Activated T-cell treated with anti-CD3 and anti-CD28 coated beads, Interleukin-2, amount 50 U/mL, for 48 hours (primary cell): ENCODE measurements at regions not wholly inside any gene's neighbourhood (a gene's known extent, or its start where the extent isn't known, plus 50 kb on each side); places are given as distances from the start of the nearest gene placed in this dataset.

ENCODE experiments used
- DNase-seq, 2 experiments: peaks; one replicate each; pipeline ENCODE4 v3.0.0-alpha.2; 2020

DNA sequence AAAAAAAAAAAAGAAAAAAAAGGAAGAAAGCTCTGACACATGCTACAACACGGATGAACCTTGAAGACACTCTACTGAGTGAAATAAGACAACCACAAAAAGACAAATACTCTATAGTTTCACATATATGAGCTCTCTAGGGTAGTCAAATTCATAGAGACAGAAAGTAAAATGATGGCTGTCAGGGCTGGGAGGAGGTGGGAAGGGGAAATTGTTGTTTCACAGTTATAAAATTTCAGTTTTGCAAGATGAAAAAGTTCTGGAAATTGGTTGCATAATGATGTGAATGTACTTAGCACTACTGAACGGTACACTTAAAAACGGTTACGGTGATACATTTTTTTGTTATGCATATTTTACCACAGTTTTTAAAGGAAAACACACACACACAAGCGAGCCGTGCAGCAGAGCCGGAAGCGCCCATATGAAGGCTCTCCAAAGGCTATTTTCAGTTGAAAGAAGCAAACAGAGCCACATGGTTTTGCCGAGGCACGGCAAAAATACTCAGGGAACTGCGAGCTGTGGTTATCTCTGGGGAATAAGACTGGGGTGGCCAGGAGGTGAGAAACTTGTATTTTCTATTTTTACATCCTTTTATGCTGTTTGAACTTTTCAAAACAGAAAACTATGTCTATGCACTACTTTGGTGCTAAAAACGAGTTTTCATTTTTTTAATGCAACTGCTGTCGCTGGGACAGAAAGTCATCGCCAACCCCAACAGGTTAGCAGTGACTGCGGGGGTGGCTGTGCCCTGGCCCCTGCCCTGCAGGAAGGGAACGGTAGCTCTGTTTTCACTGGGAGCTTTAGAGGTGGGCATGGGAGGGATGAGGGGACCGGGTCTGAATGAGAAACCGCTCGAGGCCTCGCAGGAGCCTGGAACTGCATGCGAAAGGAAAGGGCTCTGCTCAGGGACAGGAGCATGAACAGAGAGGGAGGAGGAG is 132.9 kb downstream of the OAT start:
- DNase-seq: no peak

GRCh38 chr10:124283949-124284250 is 134.8 kb downstream of the OAT start:
- no peak for DNase-seq

DNA sequence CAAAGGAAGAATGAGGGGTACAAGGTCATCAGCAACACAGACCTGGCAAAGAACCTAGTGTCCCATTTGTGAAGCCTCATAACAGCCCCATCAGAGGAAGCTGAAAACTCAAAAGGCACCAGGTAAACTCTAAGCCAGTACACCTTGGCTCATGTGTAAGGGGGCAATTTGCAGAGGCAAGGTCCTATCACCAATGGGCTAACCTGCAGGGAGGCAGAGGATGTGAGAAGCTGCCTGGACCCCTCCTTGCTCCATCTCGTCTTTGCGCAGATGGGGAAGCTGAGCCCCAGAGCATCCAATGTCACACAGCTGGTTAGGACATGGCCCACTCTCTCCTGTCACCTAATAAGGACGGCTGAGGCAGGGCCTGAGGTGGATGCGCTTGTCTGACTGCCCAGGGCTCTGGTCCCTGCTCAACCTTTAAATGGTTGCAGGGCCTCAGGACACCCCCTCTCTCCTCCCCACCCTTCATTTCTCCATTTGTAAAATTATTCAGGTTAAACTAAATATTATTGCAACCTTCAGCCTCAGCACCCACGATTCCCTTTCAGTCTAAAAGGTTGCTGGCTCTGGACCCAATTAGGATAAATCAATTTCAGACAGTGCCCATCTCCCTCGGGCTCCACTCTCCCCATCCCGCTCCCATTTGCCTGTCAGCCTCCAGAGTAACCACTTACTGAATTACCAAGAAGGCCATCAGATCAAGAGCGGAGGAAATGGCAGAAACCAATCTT is 135.3 kb downstream of the OAT start:
- DNase-seq: no peak

DNA sequence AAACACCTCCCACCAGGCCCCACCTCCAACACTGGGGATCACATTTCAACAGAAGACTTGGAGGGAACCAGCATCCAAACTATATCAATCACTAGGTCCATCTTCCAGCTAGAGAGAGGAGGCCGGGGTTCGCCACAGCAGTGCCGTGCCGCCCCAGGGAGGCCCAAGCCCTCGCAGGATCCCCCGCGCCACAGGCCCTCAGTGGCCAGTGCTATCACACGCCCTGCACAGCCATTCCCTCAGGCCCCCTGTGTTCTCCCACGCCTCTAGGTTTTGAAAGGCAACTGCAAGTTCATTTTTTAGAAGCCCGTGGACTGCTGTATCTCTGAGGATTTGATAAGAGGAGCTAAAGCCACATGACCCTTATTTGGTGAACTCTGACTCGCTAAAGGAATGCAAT is 136.4 kb downstream of the OAT start:
- no peak for DNase-seq

GRCh38 chr10:124281666-124282065 is 137.1 kb downstream of the OAT start:
- no peak for DNase-seq

- DNase-seq: no peak
Observed at GRCh38 chr10:124280916-124281315, 137.8 kb downstream of the OAT start.

GRCh38 chr10:124279882-124280281 is 138.8 kb downstream of the OAT start:
- DNase-seq: no peak

DNA sequence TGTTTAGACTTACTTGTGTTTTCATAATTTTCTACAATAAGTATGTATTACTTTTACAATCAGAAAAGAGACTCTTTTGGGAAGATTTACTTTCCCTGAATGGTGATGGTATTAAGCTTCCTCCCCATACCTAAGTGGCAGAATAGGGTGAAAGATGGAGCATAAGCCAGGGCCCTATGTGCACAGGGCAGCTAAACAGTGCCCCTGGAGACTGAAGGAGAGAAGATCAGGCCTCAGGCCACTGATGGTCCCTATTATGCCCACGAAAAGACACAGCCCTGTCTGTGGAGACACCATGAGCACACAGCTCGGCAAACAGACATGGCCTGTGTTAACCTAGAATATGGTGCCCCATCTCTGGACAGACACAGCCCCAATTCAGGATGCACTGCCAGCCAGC is 139.4 kb downstream of the OAT start:
- no peak for DNase-seq

DNA sequence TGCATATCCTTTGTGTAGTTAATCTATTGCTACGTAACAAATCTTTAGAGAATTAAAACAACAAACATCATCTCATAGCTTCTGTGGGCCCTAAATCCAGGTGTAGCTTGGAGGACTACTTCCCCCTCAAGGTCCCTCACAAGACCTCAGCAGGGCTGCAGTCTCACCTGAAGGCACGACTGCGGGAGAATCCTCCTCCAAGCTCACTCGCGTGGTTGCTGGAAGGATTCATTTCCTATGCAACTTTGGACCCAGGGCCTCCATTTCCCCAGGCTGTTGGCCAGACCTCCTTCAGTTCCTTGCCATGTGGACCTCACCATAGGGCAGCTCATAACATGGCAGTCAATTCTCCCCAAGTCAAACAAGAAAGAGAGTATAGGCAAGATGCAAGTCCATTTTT is 140.4 kb downstream of the OAT start:
- no peak for DNase-seq

GRCh38 chr10:124273141-124273540 is 145.6 kb downstream of the OAT start:
- DNase-seq: no peak

- no peak for DNase-seq
Observed at GRCh38 chr10:124271676-124272075, 147.0 kb downstream of the OAT start.

DNA sequence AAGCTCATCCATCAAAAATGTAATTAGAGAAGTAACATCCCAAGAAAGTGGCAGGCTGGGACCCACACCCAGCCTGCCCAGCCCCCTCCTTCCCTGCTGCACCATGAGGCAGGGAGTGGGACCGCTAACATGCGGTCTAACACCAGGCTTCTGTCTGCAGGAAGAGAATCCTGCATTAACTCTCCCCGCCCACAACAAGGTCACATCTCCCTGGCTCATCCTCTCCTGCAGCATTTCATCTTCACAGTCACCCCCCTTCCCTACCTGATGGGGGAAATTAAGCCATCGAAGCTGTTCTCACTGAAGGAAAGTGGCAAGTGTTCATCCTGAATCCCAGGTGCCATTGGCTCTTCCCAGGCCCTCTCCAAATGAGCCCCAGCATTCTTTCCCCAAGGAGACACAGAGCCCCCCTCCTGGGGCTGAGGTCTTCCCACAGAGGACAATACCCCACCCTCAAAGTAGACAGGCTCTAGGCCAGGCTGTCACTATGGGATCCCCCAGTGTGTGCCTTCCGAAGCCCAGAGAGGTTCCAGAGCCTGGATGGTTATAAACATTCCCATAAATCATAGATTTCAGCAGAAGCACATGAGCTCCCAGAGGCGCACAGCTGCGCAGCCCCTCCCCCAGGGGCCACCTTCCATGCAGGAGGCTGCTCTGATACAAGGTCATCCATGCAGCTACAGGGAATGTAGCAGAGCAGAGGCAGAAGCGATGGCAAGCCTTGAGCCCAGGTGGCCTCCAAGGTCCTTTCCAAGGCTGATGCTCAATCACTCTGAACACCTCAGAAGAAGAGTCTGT is 148.0 kb downstream of the OAT start:
- DNase-seq: no peak

DNA sequence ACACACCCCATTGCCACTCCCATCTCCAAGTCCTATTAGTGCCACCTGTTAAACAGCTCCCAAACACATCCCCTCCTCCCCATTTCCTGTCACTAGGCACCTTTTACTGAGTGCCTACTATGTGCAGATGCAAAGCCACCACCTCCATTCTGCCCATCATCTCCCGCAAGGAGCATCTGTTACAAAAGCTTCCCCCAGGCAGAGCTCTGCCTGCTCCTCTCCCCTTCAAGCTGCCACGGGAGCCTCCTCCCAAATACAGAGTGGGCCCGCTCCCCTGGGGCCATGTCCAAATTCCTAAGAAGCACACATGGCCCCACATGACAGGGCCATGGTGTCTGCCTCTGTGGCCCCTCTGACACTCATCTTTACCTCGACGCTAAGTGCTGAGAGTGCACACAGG is 149.7 kb downstream of the OAT start:
- no peak for DNase-seq

- no peak for DNase-seq
Observed at GRCh38 chr10:124267911-124268549, 150.7 kb downstream of the OAT start.

DNA sequence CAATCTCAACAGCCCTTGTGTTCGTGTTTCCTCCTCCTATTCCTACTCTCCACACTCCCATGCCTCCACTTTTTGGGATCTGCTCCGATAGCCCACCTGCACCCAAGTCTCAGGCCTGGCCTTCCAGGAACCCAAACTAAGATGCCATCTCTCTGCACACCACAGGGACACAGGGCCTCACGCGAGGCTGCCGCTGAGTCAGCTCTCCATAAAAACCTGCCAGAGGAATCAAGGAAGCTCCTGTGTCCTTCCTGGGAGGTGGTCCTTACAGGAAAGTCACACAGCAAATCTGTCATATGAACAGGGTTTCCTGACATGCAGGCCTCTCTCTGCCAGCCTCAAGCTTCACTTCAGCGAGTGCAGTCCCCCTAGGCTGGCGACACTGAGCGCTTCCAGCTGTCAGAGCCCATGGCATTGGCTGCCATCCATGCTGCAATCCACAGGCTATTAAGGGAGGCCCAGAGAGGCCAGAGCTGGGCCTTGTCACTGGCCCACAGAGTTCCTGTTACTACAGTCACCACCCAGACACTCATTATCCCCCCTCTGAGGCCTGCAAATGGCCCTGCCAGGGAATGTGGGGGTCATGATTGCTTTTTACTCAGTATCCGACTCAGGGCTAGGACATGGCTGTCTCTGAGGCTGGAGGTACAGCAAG is 151.4 kb downstream of the OAT start:
- DNase-seq: no peak

DNA sequence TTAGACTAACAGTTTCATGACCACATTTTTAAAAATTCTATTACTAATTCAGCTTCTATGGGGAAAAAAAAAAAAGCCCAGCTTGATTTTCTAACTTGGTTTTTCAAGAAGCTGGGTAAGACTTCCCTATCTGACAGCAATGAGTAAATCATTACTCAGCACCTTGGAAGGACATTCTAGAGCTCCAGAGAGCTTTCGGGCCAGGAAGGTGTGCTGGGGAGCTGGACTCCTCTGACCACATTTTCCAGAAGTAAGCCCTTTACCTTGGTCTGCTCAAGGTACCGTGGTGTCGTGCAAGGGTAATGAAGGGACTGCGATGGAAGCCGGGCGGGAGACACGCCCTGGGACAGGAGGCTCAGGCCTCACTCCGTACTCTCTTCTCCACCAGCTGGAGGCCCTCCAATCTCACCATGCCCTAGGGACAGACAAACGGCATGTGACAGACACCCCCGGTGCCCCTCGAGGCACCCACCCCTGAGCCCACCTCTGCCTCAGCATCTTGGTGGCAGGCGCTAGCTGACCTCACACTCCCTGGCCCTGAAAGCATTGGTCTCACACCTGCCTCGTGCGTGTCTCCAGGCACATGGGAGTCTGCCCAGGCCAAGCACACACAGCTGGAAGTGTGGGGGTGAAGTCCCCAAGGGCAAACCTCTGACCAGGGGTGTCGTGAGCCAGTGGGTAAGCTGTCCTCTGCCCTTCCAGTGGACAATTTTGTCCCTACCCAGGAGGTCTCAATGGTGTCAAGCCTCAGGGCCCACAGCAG is 152.1 kb downstream of the OAT start:
- no peak for DNase-seq

DNA sequence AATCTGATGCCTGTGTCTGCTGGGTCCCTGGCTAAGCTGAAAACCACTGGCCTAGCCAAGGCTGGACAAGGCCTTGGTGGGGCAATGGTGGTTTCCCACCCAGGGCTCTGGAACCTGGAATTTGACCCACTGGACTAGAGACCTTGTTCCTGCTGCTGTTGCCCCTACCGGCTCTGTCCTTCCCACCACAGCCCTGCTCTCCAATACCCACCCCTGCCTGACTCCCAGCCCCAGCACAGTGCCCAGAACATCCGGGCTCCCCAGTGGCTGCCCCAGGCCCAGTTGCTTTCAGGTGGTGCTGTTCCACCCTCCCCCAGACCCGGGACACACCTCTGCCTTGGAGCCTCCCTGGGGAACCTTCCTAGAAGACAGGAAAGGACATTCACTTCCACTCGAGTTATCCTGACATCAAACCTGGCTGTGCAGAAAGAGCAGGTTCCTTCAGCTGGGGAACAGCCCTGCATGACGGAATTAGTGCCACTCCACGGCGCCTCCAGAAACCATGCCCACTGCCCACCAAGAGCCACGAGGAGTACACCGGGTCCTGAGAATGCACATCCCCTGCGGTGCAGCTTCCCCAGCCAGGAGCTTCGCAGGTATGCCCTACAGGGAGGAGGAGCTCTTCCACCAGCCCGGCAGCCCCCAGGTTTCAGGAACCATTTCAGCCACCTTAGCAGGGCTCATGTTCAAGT is 152.8 kb downstream of the OAT start:
- no peak for DNase-seq

- DNase-seq: no peak
Observed at GRCh38 chr10:124265391-124265745, 153.4 kb downstream of the OAT start.

DNA sequence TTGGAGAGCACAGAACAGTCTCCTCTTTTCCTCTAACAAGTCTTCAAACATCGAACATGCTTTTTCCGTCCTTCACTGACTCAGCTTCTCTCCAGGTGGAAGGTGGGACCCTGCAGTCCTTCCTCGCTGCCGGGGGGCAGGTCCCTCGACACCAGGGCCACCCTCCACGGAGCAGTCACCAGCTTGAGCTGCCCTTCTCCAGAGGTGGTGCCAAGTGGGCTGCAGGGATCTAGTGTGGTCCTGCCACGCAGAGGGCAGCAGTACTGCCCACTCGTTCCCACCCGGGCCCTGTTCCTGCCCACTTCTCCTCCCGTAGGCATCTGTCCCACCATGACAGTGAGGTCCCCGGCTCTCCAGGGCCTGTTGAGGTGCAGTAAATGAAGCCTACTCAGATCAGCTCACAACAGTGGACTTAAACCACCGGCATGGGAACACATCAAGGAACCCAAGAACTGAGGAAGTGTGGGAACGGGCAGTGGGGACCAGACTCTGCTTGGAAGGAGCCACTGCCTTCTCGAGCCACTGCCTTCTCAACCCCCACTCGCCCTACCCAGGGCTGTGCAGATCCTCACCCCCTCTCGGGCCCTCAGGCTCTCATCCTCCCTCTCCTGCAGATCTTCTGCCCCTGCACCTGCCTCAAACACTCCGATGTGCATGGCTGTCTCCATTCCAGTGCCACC is 153.9 kb downstream of the OAT start:
- no peak for DNase-seq

DNA sequence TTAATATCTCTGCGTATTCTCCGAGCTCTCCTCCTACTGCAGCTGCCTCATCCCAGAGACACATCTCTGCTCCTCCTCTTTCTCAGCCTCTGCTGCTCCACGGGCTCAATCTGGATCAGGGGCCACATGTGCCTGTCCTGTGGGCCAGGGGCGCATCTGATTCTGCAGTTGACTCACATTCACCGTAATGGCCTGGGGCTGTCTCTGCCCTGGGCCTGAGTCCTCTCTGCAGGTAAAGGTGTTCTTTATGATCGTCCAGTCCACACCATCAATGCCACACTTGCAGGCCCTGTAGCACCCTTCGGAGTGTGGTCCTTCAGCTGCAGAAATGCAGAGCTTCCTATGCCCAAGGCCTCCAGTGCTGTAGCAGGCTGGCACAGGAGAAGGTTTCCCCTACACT is 154.5 kb downstream of the OAT start:
- no peak for DNase-seq

- DNase-seq: no peak
Observed at GRCh38 chr10:124263726-124264125, 155.0 kb downstream of the OAT start.
